Right renal pelvis (tissue), 4 donors: ENCODE measurements at regions not wholly inside any gene's neighbourhood (a gene's known extent, or its start where the extent isn't known, plus 50 kb on each side); places are given as distances from the start of the nearest gene placed in this dataset.
"Not testable (repeated sequence)": the region's sequence is repeated elsewhere in the genome, so short reads cannot be mapped to it uniquely, and the experiment has no call there.

ENCODE experiments used
- DNase-seq, 4 donors: peaks; one replicate each; pipeline ENCODE4 v3.0.0-alpha.2; 2013; ENCODE audit warnings: low read depth in 4 of 4, low spot score in 3 of 4, missing footprints in 1 of 4

GRCh38 chr6:90701926-90702325, 115.1 kb upstream of the MAP3K7 start:
- no peak for DNase-seq

DNA sequence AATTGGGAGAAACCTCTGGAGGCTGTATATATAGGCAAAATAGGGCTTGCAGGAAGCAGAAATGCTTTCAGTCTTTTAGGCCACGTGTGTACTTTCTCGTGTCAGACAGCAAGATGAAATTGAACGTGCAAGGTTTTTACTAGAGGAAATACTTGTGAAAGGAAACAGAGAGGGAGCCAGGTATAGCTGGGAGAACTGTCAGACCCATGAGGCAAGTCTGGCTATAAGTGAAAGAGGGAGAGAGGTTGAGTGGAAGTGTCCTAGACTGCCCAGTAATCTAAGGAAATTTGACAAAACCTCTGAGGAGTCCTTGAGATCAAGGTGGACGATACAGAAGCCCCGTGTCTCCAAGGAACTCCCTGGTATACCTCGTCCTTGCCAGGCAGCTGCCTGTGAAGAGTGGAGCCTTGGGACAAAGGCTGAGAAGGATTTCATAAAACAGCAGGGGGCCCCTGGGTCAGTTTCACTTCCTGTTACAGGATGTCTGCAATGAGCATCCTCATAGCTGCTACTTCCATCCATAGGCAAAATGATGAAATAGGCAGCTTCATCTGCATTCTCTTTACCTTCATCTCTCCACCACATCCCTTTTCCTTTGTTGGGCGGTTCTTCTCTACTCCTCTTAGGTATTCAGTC, 114.4 kb upstream of the MAP3K7 start:
- DNase-seq: no peak

DNA sequence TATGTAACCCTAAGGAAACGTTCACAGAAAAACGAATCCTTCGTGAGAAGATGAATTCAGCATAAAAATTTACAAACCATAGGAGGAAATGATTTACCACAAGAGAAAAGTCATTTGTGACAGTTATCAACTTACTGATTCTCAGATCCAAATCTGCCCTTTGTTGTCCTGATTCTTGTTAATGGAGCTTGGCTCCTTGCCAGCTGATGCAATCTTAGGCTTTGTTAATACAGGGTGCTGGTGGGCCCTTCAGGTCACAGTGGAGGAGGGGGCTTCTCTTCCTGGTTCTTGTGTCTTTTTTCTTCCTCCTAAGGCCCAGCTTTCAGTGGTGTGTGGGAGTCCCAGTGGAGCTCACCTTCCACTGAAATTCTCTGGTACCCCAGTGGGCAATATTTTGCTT, 108.4 kb upstream of the MAP3K7 start:
- DNase-seq: no peak

GRCh38 chr6:90694802-90695201, 107.9 kb upstream of the MAP3K7 start:
- DNase-seq: no peak

- no peak for DNase-seq
These were observed 105.0 kb upstream of the MAP3K7 start for GRCh38 chr6:90691823-90692222.

DNA sequence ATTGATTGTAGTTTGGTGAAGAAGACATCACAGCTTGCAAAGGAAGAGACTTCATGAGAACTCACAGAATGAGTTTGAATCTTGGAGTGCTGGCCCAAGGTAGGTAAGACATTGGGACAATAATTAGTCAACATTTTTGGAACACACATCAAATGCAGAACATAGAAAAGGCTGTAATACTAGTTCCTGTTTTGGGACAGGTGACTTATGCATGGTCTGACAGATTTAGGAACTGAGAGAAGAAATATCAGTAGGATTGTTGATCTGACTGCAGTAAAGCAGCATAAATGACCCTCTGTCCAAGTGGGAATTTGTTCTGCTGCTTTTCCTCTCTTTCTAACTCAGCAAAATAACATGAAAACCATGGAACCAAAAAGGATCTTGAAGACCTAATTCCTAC, 102.3 kb upstream of the MAP3K7 start:
- no peak for DNase-seq

DNA sequence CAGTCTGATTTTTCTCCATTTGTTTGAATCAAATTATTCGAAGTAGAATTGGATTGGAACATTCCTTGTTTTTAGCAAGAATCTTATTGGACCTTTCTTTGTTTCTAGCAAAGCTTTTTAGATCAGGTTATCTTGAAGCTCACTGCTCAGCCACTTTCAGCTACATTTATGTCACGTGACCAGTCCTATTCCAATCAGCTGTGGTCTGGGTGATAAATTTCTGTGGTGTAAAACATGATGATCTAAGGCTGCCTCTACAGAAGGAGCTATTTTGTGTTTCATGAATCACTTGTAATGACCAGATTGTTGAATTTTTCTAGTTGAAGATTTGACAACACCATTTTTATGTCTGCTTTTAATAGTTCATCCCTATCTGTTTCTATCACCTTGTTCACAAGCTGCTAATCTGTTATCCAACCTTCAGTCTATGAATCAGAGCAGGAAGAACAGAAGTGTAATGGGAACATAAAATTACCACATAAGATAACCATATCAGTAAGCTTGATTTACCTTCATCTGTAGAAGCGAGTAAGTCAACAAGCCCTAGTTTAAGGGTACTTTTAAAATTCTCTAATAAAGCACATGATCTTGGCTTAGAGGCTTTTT, 101.0 kb upstream of the MAP3K7 start:
- DNase-seq: no peak

DNA sequence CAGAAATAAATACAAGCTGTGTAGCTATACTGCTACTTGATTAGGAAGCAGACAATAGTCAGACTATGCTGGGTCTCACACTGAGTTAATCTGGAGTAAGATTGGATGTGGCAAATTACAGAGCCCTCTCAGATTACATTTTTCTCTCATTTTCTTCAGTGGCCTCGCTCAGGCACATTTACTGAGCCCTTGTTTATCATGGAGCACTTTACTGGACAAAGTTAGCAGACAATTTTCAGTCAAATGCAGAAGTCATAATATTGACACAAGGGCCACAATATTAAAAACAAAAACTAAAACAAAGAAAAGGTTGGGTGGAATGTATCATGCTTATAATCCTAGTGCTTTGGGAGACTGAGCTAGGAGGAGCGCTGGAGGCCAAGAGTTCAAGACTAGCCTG, 95.0 kb upstream of the MAP3K7 start:
- no peak for DNase-seq

DNA sequence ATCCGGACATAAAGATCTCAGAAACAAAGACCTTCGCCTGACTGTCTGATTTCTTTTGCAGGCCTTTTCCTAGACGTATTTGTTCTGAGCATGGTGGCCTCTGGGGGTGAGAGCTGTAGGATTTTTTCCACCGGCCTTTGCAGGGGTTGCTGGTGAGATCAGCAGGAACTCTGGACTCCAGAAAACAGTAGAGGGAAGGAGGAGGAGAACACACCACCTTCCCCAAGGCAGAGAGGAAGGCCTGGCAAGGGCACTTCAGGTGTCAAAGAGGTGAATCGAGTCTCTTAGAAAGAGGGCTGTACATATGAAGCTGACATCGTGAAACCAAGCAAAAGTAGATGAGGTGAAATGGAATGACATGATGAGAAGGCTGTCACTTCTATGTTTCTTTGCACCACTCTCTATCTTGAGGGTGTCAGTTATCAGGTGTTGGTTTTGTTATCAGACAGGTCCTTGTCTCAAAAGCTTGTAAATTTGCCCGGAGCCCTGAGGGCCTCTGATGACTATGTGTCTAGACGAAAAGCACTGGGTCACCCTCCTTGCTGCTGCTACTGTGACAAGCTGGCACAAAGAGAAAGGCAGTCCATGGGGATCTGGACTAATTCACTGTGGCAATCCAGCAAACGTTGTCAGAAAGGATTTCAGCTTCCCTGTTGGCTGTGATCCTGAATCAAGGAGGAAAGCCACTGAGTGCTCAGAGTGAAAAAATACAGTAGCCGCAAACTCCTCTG, 91.3 kb upstream of the MAP3K7 start:
- no peak for DNase-seq

DNA sequence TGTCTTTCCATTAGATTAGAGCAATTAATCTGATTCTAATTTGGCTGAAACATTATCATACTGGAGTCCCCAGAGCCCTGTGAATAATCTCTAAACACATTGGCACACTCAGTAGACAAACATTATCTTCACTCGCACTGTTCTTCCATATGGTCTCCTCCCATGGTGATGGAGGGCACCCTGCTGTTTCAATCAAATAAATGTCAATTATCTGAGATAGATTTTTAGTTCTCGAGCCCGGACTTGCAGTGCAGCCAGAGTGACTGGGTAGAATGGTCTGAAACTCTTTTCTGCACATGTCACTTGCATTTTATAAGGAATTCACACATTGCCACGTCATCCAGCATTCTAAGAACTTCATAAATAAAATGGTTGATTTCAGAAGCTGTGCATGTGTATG, 90.6 kb upstream of the MAP3K7 start:
- no peak for DNase-seq

DNA sequence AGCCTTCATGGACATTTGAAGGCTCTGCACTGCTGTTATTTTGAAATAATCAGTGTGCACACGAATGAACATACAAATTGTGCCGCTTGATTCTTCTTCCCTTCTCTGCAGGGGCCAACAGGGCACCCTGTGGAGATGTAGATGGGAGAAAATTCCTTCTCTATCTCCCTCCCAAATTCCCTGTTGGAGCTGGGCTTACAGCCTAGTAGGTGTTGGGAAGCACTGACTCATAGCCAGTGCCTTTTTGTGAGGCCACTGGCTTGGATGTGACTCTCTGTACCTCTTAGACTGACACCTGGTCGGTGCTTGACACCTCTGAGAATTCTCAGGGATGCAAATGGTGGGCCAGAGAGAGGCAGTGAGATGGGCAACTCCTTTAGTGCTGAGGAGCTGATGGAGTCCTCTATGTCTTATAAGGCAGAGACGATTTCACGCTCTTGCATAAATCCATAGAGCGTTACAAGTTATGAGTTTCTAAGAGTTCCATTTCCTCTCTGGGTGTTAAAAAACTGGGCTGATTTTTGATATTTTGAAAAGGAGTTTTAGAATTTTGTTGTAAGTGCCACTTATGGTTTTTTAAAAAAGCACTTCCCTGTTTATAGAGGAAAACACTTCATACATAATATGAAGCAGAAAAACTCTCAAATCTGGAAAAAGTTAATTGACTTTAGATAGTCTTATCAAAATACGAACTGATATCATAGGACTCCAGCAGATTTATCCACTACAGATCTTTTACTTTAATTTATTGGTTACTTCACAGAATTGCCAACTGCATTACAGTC, 89.8 kb upstream of the MAP3K7 start:
- no peak for DNase-seq

DNA sequence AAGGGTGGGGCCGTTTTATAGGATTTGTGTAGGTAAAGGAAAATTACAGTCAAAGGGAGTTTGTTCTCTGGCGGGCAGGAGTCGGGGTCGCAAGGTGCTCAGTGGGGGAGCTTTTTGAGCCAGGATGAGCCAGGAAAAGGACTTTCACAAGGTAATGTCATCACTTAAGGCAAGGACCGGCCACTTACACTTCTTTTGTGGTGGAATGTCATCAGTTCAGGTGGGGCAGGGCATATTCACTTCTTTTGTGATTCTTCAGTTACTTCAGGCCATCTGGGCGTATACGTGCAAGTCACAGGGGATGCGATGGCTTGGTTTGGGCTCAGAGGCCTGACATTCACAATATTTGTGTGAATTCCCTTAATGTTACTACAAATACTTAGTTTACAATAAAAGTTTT, 88.2 kb upstream of the MAP3K7 start:
- not testable (repeated sequence) for DNase-seq

DNA sequence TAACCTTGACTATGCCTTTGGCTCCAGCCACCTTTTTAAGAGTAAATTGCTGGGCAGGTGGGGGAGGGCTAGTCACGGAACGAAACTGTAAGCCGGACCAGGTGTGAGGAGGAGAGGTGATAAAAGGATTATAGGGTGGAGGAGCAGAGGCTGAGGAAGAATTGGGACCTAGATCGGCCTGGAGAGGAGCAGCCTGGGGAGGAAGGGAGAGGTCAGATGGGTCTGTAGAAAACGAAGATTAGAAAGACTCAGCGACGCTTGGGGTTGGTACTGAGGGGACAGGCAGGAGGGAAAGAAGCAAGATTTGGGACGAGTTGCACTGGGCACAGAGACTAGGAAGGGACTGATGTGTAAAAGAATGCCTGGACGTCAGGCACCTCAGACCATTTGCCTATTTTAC, 87.2 kb upstream of the MAP3K7 start:
- not testable (repeated sequence) for DNase-seq

DNA sequence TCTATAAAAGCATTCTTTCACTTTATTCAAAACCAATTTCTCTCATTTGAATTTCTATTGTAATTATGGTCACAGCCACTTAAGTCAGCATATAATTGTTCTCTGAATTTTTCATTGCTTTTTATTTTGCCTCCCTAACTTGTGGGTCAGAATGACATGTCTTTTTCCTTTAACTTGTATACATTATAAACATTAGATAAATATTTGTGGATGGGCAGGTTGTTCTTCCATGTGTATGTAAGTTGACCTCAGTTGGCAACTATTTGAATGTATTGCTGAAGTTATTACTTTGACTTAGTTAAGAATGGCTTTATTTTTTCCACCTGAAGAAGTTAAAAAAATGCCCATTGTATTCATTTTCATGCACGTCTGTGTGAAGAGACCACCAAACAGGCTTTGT, 83.0 kb upstream of the MAP3K7 start:
- DNase-seq: no peak

DNA sequence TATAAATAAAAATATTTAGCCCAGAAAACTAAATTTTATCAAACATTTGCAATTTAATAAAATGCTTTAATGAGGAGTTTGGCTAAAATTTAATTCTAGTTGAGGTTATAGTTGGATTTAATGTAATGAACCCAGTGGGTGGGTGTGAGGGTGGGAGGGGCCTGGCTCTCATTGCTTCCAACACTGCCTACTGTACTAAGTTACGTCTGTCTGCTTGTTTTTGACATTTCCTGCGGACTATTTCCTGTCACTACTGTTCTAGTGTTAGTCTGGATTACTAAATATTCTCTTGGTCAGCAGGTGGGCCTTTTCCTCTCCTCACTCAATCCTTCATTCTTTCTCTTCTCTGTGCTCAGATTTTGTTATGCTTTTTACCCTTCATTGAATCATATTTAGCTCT, 82.5 kb upstream of the MAP3K7 start:
- DNase-seq: no peak

GRCh38 chr6:90668141-90668540, 81.3 kb upstream of the MAP3K7 start:
- no peak for DNase-seq

GRCh38 chr6:90663873-90664272, 77.0 kb upstream of the MAP3K7 start:
- no peak for DNase-seq

DNA sequence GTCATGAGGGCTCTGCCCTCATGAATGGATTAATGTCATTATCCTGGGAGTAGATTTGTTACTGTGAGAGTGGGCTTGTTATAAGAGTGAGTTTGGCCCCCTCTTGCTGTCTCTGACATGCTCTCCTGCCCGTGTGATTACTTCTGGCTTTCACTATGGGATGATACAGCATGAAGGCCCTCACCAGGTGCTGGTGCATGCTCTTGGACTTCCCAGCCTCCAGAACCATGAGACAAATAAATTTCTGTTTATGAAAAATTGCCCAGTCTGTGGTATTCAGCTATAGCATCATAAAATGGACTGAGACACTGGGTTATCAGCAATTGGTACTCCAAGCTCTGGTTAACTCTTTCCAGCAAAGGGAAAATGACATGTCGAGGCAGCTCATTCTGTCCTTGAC, 76.2 kb upstream of the MAP3K7 start:
- DNase-seq: no peak

DNA sequence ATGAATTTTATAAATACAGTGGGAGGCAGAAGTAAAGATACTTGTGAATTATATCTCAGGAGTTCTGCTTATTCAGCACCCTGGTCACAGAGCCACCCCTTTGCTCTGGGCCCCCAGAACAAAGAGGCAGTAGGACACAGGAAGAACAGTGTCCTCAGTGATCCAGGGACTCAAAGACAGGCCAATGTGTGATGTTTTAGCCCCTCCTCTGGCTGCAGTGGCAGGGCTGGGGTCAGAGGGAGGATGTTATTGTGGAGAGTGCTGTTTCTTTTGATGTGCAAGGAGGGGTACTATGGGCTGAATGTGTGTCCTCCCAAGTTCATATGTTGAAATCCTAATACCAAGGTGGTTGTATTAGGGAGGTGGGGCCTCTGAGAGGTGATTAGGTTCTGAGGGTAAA, 74.1 kb upstream of the MAP3K7 start:
- DNase-seq: no peak

GRCh38 chr6:90658497-90658896, 71.6 kb upstream of the MAP3K7 start:
- DNase-seq: no peak

DNA sequence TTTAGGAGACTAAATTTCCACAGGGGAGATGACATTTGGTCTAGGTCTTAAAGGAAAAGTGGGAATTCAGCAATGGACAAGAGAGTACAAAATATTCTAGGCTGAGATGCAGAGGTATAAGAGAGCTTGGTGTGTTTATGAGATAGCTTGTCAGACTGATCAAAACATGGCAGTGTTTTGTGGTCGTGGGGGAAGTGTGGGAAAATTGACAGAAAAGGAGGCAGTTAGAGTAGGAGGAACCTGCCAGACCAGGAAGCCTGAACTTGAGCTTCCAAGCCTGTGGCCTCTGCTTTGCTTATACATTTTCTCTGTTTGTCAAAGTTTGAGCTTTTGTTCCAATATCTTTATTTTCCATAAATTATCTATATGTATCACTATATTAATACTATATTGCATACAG, 69.5 kb upstream of the MAP3K7 start:
- no peak for DNase-seq
